HT-29 (cell line): ENCODE measurements at regions not wholly inside any gene's neighbourhood (a gene's known extent, or its start where the extent isn't known, plus 50 kb on each side); places are given as distances from the start of the nearest gene placed in this dataset.
"Not testable (repeated sequence)": the region's sequence is repeated elsewhere in the genome, so short reads cannot be mapped to it uniquely, and the experiment has no call there.

ENCODE experiments used
- DNase-seq: peaks from one replicate; pipeline ENCODE4 v3.0.0-alpha.2; 2015; ENCODE audit warnings: low spot score

GRCh38 chr9:25048098-25048724 is 502.5 kb upstream of the IZUMO3 start:
- DNase-seq = no peak

GRCh38 chr9:25045469-25045868 is 499.8 kb upstream of the IZUMO3 start:
- DNase-seq = not testable (repeated sequence)

- no peak for DNase-seq
Observed at GRCh38 chr9:25029743-25030142, 484.0 kb upstream of the IZUMO3 start.

GRCh38 chr9:25025686-25026085 is 480.0 kb upstream of the IZUMO3 start:
- no peak for DNase-seq

- no peak for DNase-seq
Observed at GRCh38 chr9:25025156-25025555, 479.5 kb upstream of the IZUMO3 start.

GRCh38 chr9:25017779-25018178 is 472.1 kb upstream of the IZUMO3 start:
- DNase-seq = no peak

GRCh38 chr9:25010027-25010662 is 464.4 kb upstream of the IZUMO3 start:
- DNase-seq = no peak

- peak; percentile 4 for DNase-seq
Observed at GRCh38 chr9:25003686-25004085, 458.0 kb upstream of the IZUMO3 start.

GRCh38 chr9:24986331-24986730 is 440.6 kb upstream of the IZUMO3 start:
- DNase-seq = peak; percentile 4

- not testable (repeated sequence) for DNase-seq
Observed at GRCh38 chr9:24970780-24971179, 425.1 kb upstream of the IZUMO3 start.

GRCh38 chr9:24961762-24962161 is 416.1 kb upstream of the IZUMO3 start:
- DNase-seq = no peak

GRCh38 chr9:24953070-24953469 is 407.4 kb upstream of the IZUMO3 start:
- no peak for DNase-seq

GRCh38 chr9:24939109-24939850 is 393.6 kb upstream of the IZUMO3 start:
- DNase-seq = no peak

GRCh38 chr9:24936117-24936516 is 390.4 kb upstream of the IZUMO3 start:
- DNase-seq = no peak

- no peak for DNase-seq
Observed at GRCh38 chr9:24932785-24933184, 387.1 kb upstream of the IZUMO3 start.

GRCh38 chr9:24931894-24932293 is 386.2 kb upstream of the IZUMO3 start:
- DNase-seq = no peak

- no peak for DNase-seq
Observed at GRCh38 chr9:24912767-24913166, 367.1 kb upstream of the IZUMO3 start.

- no peak for DNase-seq
Observed at GRCh38 chr9:24901319-24901718, 355.6 kb upstream of the IZUMO3 start.

- no peak for DNase-seq
Observed at GRCh38 chr9:24900179-24900578, 354.5 kb upstream of the IZUMO3 start.

- no peak for DNase-seq
Observed at GRCh38 chr9:24899463-24899862, 353.8 kb upstream of the IZUMO3 start.

GRCh38 chr9:24897826-24898225 is 352.1 kb upstream of the IZUMO3 start:
- DNase-seq = no peak

GRCh38 chr9:24881361-24881760 is 335.7 kb upstream of the IZUMO3 start:
- no peak for DNase-seq

- DNase-seq = no peak
Observed at GRCh38 chr9:24879591-24879990, 333.9 kb upstream of the IZUMO3 start.
